ENCODE measurements at regions not wholly inside any gene's neighbourhood (a gene's known extent, or its start where the extent isn't known, plus 50 kb on each side); places are given as distances from the start of the nearest gene placed in this dataset. TPM values are rescaled to one million over a fixed set of nuclear protein-coding genes. Genes with fewer than 3 reads are reported as not detected.

- H3K4me1 Mint-ChIP-seq, result peaks cover 3% of the 10 kb centered on the region
- no peak overlapping the region for H3K4me3 ChIP-seq (replicated peaks in 1 of 3; ENCODE audit: low read depth in 2 of 3, low read length in 3 of 3)
- peaks cover 8 to 25% of the 10 kb centered on the region in 2 donors for H3K9me3 ChIP-seq (replicated peaks in 1 of 2; ENCODE audit: control insufficient read depth in 1 of 2, insufficient read depth in 1 of 2, low read length in 2 of 2)
- no peaks in the 10 kb centered on the region for H3K27me3 ChIP-seq (ENCODE audit: control insufficient read depth in 2 of 2, insufficient read depth in 2 of 2, low read length in 2 of 2)
- no peak overlapping the region for H3K27ac Mint-ChIP-seq
- no peak overlapping the region for H2AFZ ChIP-seq (ENCODE audit: insufficient read depth, low read depth, low read length, poor library complexity, severe bottlenecking)
- WGBS (ENCODE audit: insufficient coverage), result 90% methylated on average over 2 of the region's 2 CpGs
- no peak for DNase-seq
- no peaks in the 10 kb centered on the region for H3K4me1 ChIP-seq (ENCODE audit: control insufficient read depth in 1 of 2, insufficient read depth in 2 of 2, low read length in 2 of 2)
- H3K36me3 Mint-ChIP-seq, result no peaks in the 10 kb centered on the region
- H3K27me3 Mint-ChIP-seq (ENCODE audit: low read depth in 3 of 3), result peaks cover 0 to 1% (median 0%) of the 10 kb centered on the region in 3 donors
- no peaks in the 10 kb centered on the region for H3K36me3 ChIP-seq (replicated peaks in 1 of 2; ENCODE audit: control insufficient read depth in 1 of 2, insufficient read depth in 2 of 2, low read length in 2 of 2)
- H3K9me3 Mint-ChIP-seq, result peaks cover 12 to 26% (median 16%) of the 10 kb centered on the region in 7 donors
- H4K20me1 ChIP-seq (ENCODE audit: insufficient read depth, low read length), result no peaks in the 10 kb centered on the region
- no peak overlapping the region for H3K9ac ChIP-seq (ENCODE audit: insufficient read depth, low read length, poor library complexity, severe bottlenecking)
- no peak overlapping the region for H3K27ac ChIP-seq (ENCODE audit: low read depth in 1 of 2, low read length in 2 of 2)
- no peak overlapping the region for H3K4me3 Mint-ChIP-seq
- intact Hi-C loops (cut with micrococcal nuclease), result no loop called here
- no peak for TF ChIP-seq CTCF (IDR thresholded peaks at IDR 0.05)
- H3K79me2 ChIP-seq (ENCODE audit: insufficient read depth, low read length), result no peaks in the 10 kb centered on the region
- no peak overlapping the region for H3K4me2 ChIP-seq (replicated peaks; ENCODE audit: extremely low read depth, low read length, poor library complexity, severe bottlenecking)
These were observed 50.3 kb upstream of the SP4 start for GRCh38 chr7:21377545-21377944.

Small RNA genes lying in the stretch of these regions (small RNA-seq; reads per million reads assigned to genes)
- gene RN7SL542P (ENCODE audit: insufficient read length, low read depth), result not detected

Measured in CD14-positive monocyte (primary cell).